OCI-LY7 (cell line): ENCODE measurements at regions not wholly inside any gene's neighbourhood (a gene's known extent, or its start where the extent isn't known, plus 50 kb on each side); places are given as distances from the start of the nearest gene placed in this dataset.

ENCODE experiments used
- BruUV-seq: library from RNA; stranded (reverse); fragments of 400-500 nt; replicated peaks from 2 replicates; lab custom pipeline; 2021; lab: Mats Ljungman, UMichigan
- CTCF ChIA-PET: fragments of 300-600 bp; sonication (Branson Sonifier 250); formaldehyde crosslinking; loops from one replicate; lab custom pipeline; 2022; ENCODE audit warnings: antibody characterized with exemption; ENCODE audit not compliant: unreplicated experiment; lab: Charles Lee
- POLR2A ChIA-PET: fragments of 300-600 bp; sonication (Branson Sonifier 250); formaldehyde crosslinking; loops from one replicate; lab custom pipeline; 2022; ENCODE audit warnings: antibody characterized with exemption; lab: Charles Lee
- DNase-seq: peaks from one replicate; pipeline ENCODE4 v3.0.0-alpha.2; 2015; ENCODE audit warnings: low spot score
- H2AFZ ChIP-seq: fragments of 200-600 bp; sonication (generic), shearing (Covaris generic); 2 replicates; pipeline ENCODE4 v1.6.1; 2014; ENCODE audit warnings: mild to moderate bottlenecking, antibody characterized with exemption, low read length, moderate library complexity
- H3K27ac ChIP-seq: fragments of 200-600 bp; sonication (generic); 2 replicates; pipeline ENCODE4 v1.5.1; 2014; ENCODE audit warnings: mixed run types, low read depth, mild to moderate bottlenecking, moderate library complexity, low read length, inconsistent platforms; ENCODE audit not compliant: poor library complexity, severe bottlenecking
- H3K36me3 ChIP-seq: fragments of 200-600 bp; sonication (generic); 2 replicates; pipeline ENCODE4 v1.6.1; 2014; ENCODE audit warnings: mild to moderate bottlenecking, antibody characterized with exemption, low read length, moderate library complexity, mixed read lengths; ENCODE audit not compliant: insufficient read depth
- H3K4me1 ChIP-seq: fragments of 200-600 bp; sonication (generic); 2 replicates; pipeline ENCODE4 v1.5.1; 2014; ENCODE audit warnings: mild to moderate bottlenecking, low read length; ENCODE audit not compliant: insufficient read depth, poor library complexity, severe bottlenecking
- H3K4me2 ChIP-seq: fragments of 200-600 bp; sonication (generic); 2 replicates; pipeline ENCODE4 v1.6.1; 2014; ENCODE audit warnings: mild to moderate bottlenecking, low read length
- H3K4me3 ChIP-seq: fragments of 200-600 bp; sonication (generic); 2 replicates; pipeline ENCODE4 v1.5.1; 2014; ENCODE audit warnings: mild to moderate bottlenecking, low read depth, low read length; ENCODE audit not compliant: poor library complexity, severe bottlenecking
- H3K79me2 ChIP-seq: fragments of 200-600 bp; sonication (generic); 2 replicates; pipeline ENCODE4 v1.6.1; 2016; ENCODE audit warnings: low read depth, mild to moderate bottlenecking, low read length, moderate library complexity, mixed read lengths; ENCODE audit not compliant: insufficient read depth
- H3K9me2 ChIP-seq: fragments of 200-600 bp; sonication (generic); 2 replicates; pipeline ENCODE4 v1.6.1; 2016; ENCODE audit warnings: mild to moderate bottlenecking, low read length, mixed read lengths; ENCODE audit not compliant: insufficient read depth
- H3K9me3 ChIP-seq: fragments of 200-600 bp; sonication (generic); 2 replicates; pipeline ENCODE4 v1.6.1; 2014; ENCODE audit warnings: mild to moderate bottlenecking, mixed run types, low read length, mixed read lengths
- H4K20me1 ChIP-seq: fragments of 200-600 bp; sonication (generic); 2 replicates; pipeline ENCODE4 v1.6.1; 2014; ENCODE audit warnings: mild to moderate bottlenecking, antibody characterized with exemption, low read length, moderate library complexity, mixed read lengths; ENCODE audit not compliant: insufficient read depth
- CTCF ChIP-seq: fragments of 200-600 bp; sonication (generic); conservative IDR thresholded peaks from 2 replicates; pipeline ENCODE4 v1.5.1; 2014; ENCODE audit warnings: mild to moderate bottlenecking, antibody characterized with exemption, low read length, moderate library complexity, mixed read lengths
- EZH2phosphoT487 ChIP-seq: fragments of 200-600 bp; sonication (generic); IDR thresholded peaks from 2 replicates; pipeline ENCODE4 v1.6.1; 2018; ENCODE audit warnings: low read depth, borderline replicate concordance, mild to moderate bottlenecking, mixed run types, antibody characterized with exemption, low read length, moderate library complexity, mixed read lengths
- intact Hi-C: fragments of 100-400 bp; cut with micrococcal nuclease; formaldehyde crosslinking; loops from one replicate; pipeline ENCODE4 v1.10.0; 2022; ENCODE audit not compliant: unreplicated experiment

GRCh38 chr2:146278881-146279280, 1565.9 kb upstream of the ACVR2A start:
- CTCF ChIA-PET = no interaction called here
- intact Hi-C loops = no loop called here

GRCh38 chr2:146271131-146271831, 1573.5 kb upstream of the ACVR2A start:
- Histone ChIP-seq H3K9me2 (no peaks in the 10 kb centered on the region), H2AFZ (no peak overlapping the region), H3K4me2 (no peak overlapping the region), H3K36me3 (no peaks in the 10 kb centered on the region), H4K20me1 (no peaks in the 10 kb centered on the region), H3K4me3 (no peak overlapping the region), H3K27ac (no peak overlapping the region), H3K4me1 (no peaks in the 10 kb centered on the region), H3K9me3 (no peaks in the 10 kb centered on the region), H3K79me2 (no peaks in the 10 kb centered on the region)
- POLR2A ChIA-PET = no interaction called here
- TF ChIP-seq EZH2phosphoT487 (no peak), CTCF (no peak)
- intact Hi-C loops = no loop called here
- CTCF ChIA-PET = no interaction called here
- no peak for DNase-seq
- no TSS peak for BruUV-seq

More at GRCh38 chr2:146278881-146279280, 1565.9 kb upstream of the ACVR2A start:
- Histone ChIP-seq H3K9me2 (no peaks in the 10 kb centered on the region), H3K27ac (no peak overlapping the region), H3K9me3 (no peaks in the 10 kb centered on the region), H3K36me3 (no peaks in the 10 kb centered on the region), H4K20me1 (no peaks in the 10 kb centered on the region), H3K79me2 (no peaks in the 10 kb centered on the region), H2AFZ (no peak overlapping the region), H3K4me1 (no peaks in the 10 kb centered on the region), H3K4me2 (no peak overlapping the region), H3K4me3 (no peak overlapping the region)
- no TSS peak for BruUV-seq
- no peak for TF ChIP-seq CTCF
- TF ChIP-seq EZH2phosphoT487 = no peak
- DNase-seq = no peak
- POLR2A ChIA-PET = no interaction called here

GRCh38 chr2:146270618-146271017, 1574.2 kb upstream of the ACVR2A start:
- Histone ChIP-seq H3K79me2 (no peaks in the 10 kb centered on the region), H3K9me2 (no peaks in the 10 kb centered on the region), H3K27ac (no peak overlapping the region), H2AFZ (no peak overlapping the region), H3K4me1 (no peaks in the 10 kb centered on the region), H3K4me3 (no peak overlapping the region), H4K20me1 (no peaks in the 10 kb centered on the region), H3K4me2 (no peak overlapping the region), H3K9me3 (no peaks in the 10 kb centered on the region), H3K36me3 (no peaks in the 10 kb centered on the region)
- no peak for TF ChIP-seq CTCF
- no peak for TF ChIP-seq EZH2phosphoT487
- BruUV-seq = no TSS peak
- ChIA-PET POLR2A (no interaction called here), CTCF (no interaction called here)
- intact Hi-C loops = no loop called here
- no peak for DNase-seq
